ENCODE measurements at regions not wholly inside any gene's neighbourhood (a gene's known extent, or its start where the extent isn't known, plus 50 kb on each side); places are given as distances from the start of the nearest gene placed in this dataset.

DNA sequence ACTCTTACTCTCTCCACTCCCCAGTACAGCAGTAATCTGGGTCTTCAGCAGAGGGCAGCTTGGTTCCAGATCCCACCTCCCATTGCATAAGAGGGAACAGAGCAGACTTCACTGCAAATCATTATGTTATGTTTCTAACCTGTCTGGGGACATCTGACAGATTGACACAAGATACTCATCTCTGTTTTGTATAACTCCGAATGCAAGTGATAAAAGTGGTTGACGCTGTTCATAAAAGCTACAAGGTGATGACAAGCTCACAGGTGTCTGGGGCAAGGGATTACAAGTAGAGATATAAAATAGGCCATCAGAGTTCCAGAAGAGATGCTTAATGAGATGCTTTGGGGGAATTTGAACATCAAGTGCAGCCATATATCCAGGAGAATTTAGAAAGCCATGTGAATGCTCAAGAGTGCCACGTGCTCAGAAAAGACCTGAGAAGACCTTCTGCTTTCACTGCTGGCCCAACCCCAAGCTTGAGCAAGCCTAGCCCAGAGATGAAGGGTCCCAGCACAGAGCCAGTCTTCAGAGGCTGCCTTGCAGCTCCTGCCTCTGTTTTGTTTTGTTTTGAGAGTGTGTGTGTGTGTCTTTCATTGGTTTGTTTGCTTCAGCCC lies 80.6 kb downstream of the VSTM2A start:
- TF ChIP-seq, protein P1, sequence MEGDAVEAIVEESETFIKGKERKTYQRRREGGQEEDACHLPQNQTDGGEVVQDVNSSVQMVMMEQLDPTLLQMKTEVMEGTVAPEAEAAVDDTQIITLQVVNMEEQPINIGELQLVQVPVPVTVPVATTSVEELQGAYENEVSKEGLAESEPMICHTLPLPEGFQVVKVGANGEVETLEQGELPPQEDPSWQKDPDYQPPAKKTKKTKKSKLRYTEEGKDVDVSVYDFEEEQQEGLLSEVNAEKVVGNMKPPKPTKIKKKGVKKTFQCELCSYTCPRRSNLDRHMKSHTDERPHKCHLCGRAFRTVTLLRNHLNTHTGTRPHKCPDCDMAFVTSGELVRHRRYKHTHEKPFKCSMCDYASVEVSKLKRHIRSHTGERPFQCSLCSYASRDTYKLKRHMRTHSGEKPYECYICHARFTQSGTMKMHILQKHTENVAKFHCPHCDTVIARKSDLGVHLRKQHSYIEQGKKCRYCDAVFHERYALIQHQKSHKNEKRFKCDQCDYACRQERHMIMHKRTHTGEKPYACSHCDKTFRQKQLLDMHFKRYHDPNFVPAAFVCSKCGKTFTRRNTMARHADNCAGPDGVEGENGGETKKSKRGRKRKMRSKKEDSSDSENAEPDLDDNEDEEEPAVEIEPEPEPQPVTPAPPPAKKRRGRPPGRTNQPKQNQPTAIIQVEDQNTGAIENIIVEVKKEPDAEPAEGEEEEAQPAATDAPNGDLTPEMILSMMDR (IDR thresholded peaks at IDR 0.05) = no peak
- no peak overlapping the region for H3K4me3 ChIP-seq
- intact Hi-C loops (cut with DNase I; ENCODE audit: low total_unique reads) = no loop called here
- DNase-seq = no peak
- no peaks in the 10 kb centered on the region for H3K36me3 ChIP-seq
- H3K27me3 ChIP-seq = no peaks in the 10 kb centered on the region
- H3K27ac ChIP-seq = no peak overlapping the region
- no peaks in the 10 kb centered on the region for H3K9me3 ChIP-seq
- H3K4me1 ChIP-seq = no peaks in the 10 kb centered on the region
- 66 to 74% (median 69%) methylated on average over 3 of the region's 3 CpGs for WGBS, 5 donors

All from stomach (tissue), 8 donors.